ENCODE measurements at regions not wholly inside any gene's neighbourhood (a gene's known extent, or its start where the extent isn't known, plus 50 kb on each side); places are given as distances from the start of the nearest gene placed in this dataset.

- TF ChIP-seq ZFX (IDR thresholded peaks at IDR 0.05) (no peak), CTCF (conservative IDR thresholded peaks at IDR 0.05) (no peak)
- H3K27ac ChIP-seq = no peak overlapping the region
Measured at GRCh38 chr6:169893624-169894023, 142.2 kb downstream of the ERMARD start.

GRCh38 chr6:169891846-169892245, 140.4 kb downstream of the ERMARD start:
- no peak overlapping the region for H3K27ac ChIP-seq
- no peak for TF ChIP-seq ZFX (IDR thresholded peaks at IDR 0.05)
- TF ChIP-seq CTCF (conservative IDR thresholded peaks at IDR 0.05) = no peak

DNA sequence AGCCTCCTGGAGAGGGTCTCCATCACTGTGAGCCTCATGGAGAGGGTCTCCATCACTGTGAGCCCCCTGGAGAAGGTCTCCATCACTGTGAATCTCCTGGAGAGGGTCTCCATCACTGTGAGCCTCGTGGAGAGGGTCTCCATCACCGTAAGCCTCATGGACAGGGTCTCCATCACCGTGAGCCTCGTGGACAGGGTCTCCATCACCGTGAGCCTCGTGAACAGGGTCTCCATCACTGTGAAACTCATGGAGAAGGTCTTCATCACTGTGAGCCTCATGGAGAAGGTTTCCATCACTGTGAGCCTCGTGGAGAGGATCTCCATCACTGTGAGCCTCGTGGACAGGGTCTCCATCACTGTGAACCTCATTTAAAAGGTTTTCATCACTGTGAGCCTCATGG, 140.0 kb downstream of the ERMARD start:
- TF ChIP-seq ZFX (IDR thresholded peaks at IDR 0.05) = no peak

GRCh38 chr6:169890901-169891300, 139.5 kb downstream of the ERMARD start:
- TF ChIP-seq CTCF (conservative IDR thresholded peaks at IDR 0.05) (no peak), ZFX (IDR thresholded peaks at IDR 0.05) (no peak)
- H3K27ac ChIP-seq = no peak overlapping the region

More for the DNA sequence above, 140.0 kb downstream of the ERMARD start:
- no peak overlapping the region for H3K27ac ChIP-seq

- no peak for TF ChIP-seq ZFX (IDR thresholded peaks at IDR 0.05)
- TF ChIP-seq CTCF (conservative IDR thresholded peaks at IDR 0.05) = no peak
- no peak overlapping the region for H3K27ac ChIP-seq
Measured at GRCh38 chr6:169890049-169890448, 138.6 kb downstream of the ERMARD start.

DNA sequence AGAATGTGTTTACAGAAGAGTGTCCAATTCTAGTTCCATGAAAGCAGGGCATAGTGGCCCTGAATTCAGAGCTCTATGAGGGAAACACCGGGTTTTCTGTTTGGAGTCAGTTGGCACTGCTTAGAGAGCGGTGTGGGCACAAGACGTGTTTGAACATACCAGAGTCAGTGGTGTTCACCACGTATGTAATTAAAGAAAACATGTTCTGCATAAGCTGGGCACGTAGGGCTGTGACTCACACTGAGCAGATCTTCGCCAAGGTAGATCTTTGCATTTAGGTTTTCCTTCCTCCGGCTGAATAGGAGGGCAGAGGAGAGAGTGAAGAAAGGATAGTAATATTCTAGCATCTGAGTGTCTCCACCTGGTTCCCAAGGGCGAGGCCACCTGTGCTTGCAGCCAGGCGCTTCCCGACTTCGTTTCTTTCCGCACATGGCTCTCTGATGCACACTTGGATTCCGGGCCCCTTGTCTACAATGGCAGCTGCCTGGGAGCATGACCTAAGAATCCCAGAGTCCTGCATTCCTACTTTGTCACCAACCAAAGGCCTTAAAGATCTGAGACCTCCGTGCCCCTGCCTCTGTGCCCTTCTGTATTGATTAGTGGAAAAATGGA, 136.2 kb downstream of the ERMARD start:
- no peak overlapping the region for H3K27ac ChIP-seq
- no peak for TF ChIP-seq ZFX (IDR thresholded peaks at IDR 0.05)
- no peak for TF ChIP-seq CTCF (conservative IDR thresholded peaks at IDR 0.05)

- TF ChIP-seq ZFX (IDR thresholded peaks at IDR 0.05) (no peak), CTCF (conservative IDR thresholded peaks at IDR 0.05) (no peak)
- no peak overlapping the region for H3K27ac ChIP-seq
Measured at GRCh38 chr6:169886631-169887227, 135.3 kb downstream of the ERMARD start.

DNA sequence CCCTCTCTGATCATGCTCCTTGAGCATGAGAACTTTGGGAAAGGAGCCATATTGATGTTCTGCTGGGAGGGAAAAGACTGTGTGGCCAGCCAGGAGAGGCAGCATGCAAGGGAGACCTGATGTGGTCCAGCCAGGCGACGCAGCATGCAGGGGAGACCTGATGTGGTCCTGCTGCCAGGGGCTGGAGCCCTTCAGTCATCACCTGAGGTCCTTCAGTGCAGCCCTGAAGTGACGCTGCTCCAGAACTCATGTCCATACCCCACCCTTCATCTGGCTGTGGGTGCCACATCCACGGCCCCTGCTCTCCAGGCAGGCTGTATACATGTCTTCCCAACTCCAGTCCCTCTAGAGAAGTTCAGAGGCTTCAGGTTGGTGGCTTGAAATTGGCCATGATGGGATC, 134.4 kb downstream of the ERMARD start:
- no peak for TF ChIP-seq CTCF (conservative IDR thresholded peaks at IDR 0.05)
- TF ChIP-seq ZFX (IDR thresholded peaks at IDR 0.05) = no peak
- H3K27ac ChIP-seq = no peak overlapping the region

Data from C4-2B (cell line).